ENCODE measurements at regions not wholly inside any gene's neighbourhood (a gene's known extent, or its start where the extent isn't known, plus 50 kb on each side); places are given as distances from the start of the nearest gene placed in this dataset.

- Histone ChIP-seq H3K4me3 (ENCODE audit: low read depth, low read length, poor library complexity, severe bottlenecking) (peak overlapping the region; percentile 53), H4K20me1 (ENCODE audit: insufficient read depth, low read length) (no peaks in the 10 kb centered on the region), H3K9me2 (ENCODE audit: insufficient read depth, low read length) (no peaks in the 10 kb centered on the region), H3K9me3 (ENCODE audit: low read length) (peaks cover 14% of the 10 kb centered on the region; the same call in 1 of the 2 replicates), H3K79me2 (ENCODE audit: insufficient read depth, low read depth, low read length) (no peaks in the 10 kb centered on the region), H3K4me2 (ENCODE audit: low read length) (peak overlapping the region; percentile 74), H3K27ac (ENCODE audit: low read depth, low read length, poor library complexity, severe bottlenecking) (peak overlapping the region; percentile 93), H3K4me1 (ENCODE audit: insufficient read depth, low read length, poor library complexity, severe bottlenecking) (peaks cover 40% of the 10 kb centered on the region), H2AFZ (ENCODE audit: low read length) (peak overlapping the region; percentile 94), H3K36me3 (ENCODE audit: insufficient read depth, low read length) (peaks cover 11% of the 10 kb centered on the region)
- POLR2A ChIA-PET: interaction anchor here (0.6 to 6.1 kb wide), 8 partner anchors 8 to 197 kb away, joined by 3 to 59 read pairs (median 6); no protein-coding TSS in a partner anchor
- intact Hi-C loops (cut with micrococcal nuclease; ENCODE audit: unreplicated experiment): loop anchor here (5.0 kb wide), 1 partner anchor 573 kb away; no protein-coding TSS in a partner anchor
- peak; percentile 46 for DNase-seq (ENCODE audit: low spot score)
- no TSS peak for BruUV-seq (replicated peaks)
- peak; percentile 50; the same call in 1 of the 2 replicates for TF ChIP-seq CTCF (conservative IDR thresholded peaks at IDR 0.05; ENCODE audit: low read length)
- TF ChIP-seq EZH2phosphoT487 (IDR thresholded peaks at IDR 0.05; ENCODE audit: borderline replicate concordance, low read depth, low read length): no peak
- CTCF ChIA-PET (ENCODE audit: unreplicated experiment): no interaction called here
These were observed 85.8 kb upstream of the RASGRP1 start for GRCh38 chr15:38650384-38650783.

GRCh38 chr15:38650936-38651327 lies 86.3 kb upstream of the RASGRP1 start:
- peak overlapping the region; percentile 93 for H3K27ac ChIP-seq (ENCODE audit: low read depth, low read length, poor library complexity, severe bottlenecking)
- H3K79me2 ChIP-seq (ENCODE audit: insufficient read depth, low read depth, low read length): no peaks in the 10 kb centered on the region
- peak; percentile 81 for DNase-seq (ENCODE audit: low spot score)
- peak overlapping the region; percentile 53 for H3K4me3 ChIP-seq (ENCODE audit: low read depth, low read length, poor library complexity, severe bottlenecking)
- peaks cover 11% of the 10 kb centered on the region for H3K36me3 ChIP-seq (ENCODE audit: insufficient read depth, low read length)
- ChIA-PET POLR2A (interaction anchor here (0.9 to 6.1 kb wide), 8 partner anchors 9 to 147 kb away, joined by 3 to 59 read pairs (median 6); no protein-coding TSS in a partner anchor), CTCF (ENCODE audit: unreplicated experiment) (no interaction called here)
- no peak for TF ChIP-seq CTCF (conservative IDR thresholded peaks at IDR 0.05; ENCODE audit: low read length)
- no peak for TF ChIP-seq EZH2phosphoT487 (IDR thresholded peaks at IDR 0.05; ENCODE audit: borderline replicate concordance, low read depth, low read length)
- no TSS peak for BruUV-seq (replicated peaks)
- no peaks in the 10 kb centered on the region for H4K20me1 ChIP-seq (ENCODE audit: insufficient read depth, low read length)
- peaks cover 13% of the 10 kb centered on the region; the same call in 1 of the 2 replicates for H3K9me3 ChIP-seq (ENCODE audit: low read length)
- intact Hi-C loops (cut with micrococcal nuclease; ENCODE audit: unreplicated experiment): loop anchor here (1.0 to 5.0 kb wide), 4 partner anchors 21 to 574 kb away; partner anchors contain the start of genes FAM98B and RASGRP1
- H3K4me2 ChIP-seq (ENCODE audit: low read length): peak overlapping the region; percentile 74
- peaks cover 40% of the 10 kb centered on the region for H3K4me1 ChIP-seq (ENCODE audit: insufficient read depth, low read length, poor library complexity, severe bottlenecking)
- peak overlapping the region; percentile 94 for H2AFZ ChIP-seq (ENCODE audit: low read length)
- no peaks in the 10 kb centered on the region for H3K9me2 ChIP-seq (ENCODE audit: insufficient read depth, low read length)

Data from OCI-LY7 (cell line).